A172 (cell line): ENCODE measurements at regions not wholly inside any gene's neighbourhood (a gene's known extent, or its start where the extent isn't known, plus 50 kb on each side); places are given as distances from the start of the nearest gene placed in this dataset.
A peak's percentile ranks its signal among the peaks of the same experiment; 100 is the strongest.
"Not testable (repeated sequence)": the region's sequence is repeated elsewhere in the genome, so short reads cannot be mapped to it uniquely, and the experiment has no call there.

Experiments used
- DNase-seq: peaks from one replicate; pipeline ENCODE4 v3.0.0-alpha.2; 2015; ENCODE audit warnings: low spot score

- no peak for DNase-seq
These were observed 392.2 kb downstream of the SEC23A start for GRCh38 chr14:38710881-38711280.

DNA sequence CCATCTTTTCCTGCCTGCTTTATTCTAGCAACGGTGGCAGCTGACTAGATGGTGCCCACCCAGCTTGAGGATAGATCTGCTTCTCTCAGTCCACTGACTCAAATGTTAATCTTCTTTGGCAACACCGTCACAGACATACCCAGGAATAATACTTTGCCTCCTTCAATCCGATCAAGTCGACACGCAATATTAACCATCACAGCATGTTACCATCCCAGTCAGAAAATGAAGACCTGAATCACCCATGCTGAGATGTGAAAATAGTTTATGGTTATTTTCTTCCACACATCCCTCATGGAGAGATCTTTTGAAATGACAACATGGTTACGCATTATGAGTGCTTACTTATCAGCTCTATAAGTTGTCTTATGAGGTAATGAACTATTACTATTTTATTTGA, 392.8 kb downstream of the SEC23A start:
- no peak for DNase-seq

GRCh38 chr14:38705220-38705619, 397.8 kb downstream of the SEC23A start:
- no peak for DNase-seq

DNA sequence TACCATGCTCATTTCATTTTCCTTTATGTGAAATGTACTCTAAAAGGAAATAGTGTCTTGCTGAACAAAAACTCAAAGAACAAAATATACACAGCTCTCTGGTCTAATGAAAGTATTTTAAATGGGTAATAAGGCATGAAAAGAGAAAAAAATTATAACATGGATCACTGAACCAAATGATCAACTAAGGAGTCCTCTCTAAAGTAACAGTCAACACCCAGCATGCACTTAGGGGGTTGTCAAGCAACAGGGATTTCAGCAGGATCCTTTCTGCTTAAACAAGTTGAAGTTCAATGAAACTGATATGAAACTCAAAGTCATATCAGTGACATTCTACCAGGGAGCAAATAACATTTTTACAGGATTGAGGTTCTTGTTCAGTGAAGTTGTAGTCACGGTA, 398.8 kb downstream of the SEC23A start:
- DNase-seq, result no peak

- DNase-seq, result no peak
These were observed 406.1 kb downstream of the SEC23A start for GRCh38 chr14:38696925-38697324.

- DNase-seq, result no peak
These were observed 409.6 kb downstream of the SEC23A start for GRCh38 chr14:38693423-38693822.

DNA sequence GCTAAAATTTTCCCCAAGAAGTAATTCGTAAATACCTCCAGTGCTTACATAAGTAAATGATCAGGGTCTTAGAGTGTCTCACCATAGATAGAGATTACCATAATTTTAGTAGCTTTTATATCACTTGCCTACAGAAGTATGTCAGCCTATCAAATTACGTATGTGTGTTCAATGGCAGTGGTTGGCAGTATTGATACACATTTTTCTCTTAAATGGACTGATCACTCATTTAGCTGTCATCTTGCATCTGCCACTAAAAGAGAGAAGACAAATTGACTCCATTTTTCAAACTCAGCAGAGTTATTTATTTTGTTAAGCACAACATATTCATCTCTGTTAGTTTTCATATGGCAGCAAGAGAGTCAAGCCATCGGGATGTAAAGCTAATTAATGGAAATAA, 413.1 kb upstream of the CLEC14A start:
- DNase-seq, result no peak

DNA sequence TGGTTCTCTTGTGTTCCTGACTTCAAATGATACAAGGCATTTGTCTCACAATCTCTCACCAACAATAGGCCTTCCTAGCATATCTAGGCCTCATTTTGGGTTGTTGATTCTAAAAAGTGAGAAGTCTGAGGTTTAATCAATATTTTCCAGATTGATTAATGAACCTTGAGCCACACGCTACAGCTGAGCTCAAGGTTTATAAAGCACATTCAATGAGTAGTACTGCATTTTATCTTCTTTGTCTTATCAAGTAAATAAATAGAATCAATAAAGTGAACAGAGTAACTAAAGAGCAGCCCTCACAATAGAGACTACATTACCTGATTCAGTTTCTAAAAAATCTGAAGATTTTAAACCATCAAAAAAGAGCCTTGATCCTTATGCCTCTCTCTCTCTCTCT, 407.5 kb upstream of the CLEC14A start:
- no peak for DNase-seq

DNA sequence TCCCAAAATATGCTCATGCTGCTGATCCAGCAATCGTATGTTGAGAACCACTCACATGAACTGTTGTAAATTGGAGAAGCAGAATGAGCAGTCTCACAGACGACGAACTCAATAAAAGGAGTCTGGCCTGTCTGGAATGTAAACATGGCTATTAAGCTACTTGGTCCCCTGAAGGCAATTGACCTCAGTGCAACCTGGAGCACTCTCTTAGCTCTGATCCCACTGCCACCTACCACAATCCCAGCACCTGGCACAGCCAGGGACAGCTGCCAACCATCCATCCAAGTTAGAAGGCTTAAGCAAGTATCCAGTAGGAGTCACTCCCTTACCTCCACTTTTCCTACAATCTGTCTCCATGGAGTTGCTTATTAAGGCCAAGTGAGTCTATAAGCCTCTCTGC, 406.9 kb upstream of the CLEC14A start:
- DNase-seq, result no peak

- DNase-seq, result no peak
These were observed 390.5 kb upstream of the CLEC14A start for GRCh38 chr14:38646391-38646790.

DNA sequence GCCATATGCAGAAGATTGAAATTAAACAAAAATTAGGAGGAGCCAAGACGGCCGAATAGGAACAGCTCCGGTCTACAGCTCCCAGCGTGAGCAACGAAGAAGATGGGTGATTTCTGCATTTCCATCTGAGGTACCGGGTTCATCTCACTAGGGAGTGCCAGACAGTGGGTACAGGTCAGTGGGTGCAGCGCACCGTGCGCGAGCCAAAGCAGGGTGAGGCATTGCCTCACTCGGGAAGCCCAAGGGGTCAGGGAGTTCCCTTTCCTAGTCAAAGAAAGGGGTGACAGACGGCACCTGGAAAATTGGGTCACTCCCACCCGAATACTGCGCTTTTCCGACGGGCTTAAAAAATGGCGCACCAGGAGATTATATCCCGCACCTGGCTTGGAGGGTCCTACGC, 379.0 kb upstream of the CLEC14A start:
- not testable (repeated sequence) for DNase-seq

GRCh38 chr14:38629412-38629811, 373.5 kb upstream of the CLEC14A start:
- DNase-seq, result no peak

- DNase-seq, result no peak
These were observed 371.3 kb upstream of the CLEC14A start for GRCh38 chr14:38627163-38627562.

DNA sequence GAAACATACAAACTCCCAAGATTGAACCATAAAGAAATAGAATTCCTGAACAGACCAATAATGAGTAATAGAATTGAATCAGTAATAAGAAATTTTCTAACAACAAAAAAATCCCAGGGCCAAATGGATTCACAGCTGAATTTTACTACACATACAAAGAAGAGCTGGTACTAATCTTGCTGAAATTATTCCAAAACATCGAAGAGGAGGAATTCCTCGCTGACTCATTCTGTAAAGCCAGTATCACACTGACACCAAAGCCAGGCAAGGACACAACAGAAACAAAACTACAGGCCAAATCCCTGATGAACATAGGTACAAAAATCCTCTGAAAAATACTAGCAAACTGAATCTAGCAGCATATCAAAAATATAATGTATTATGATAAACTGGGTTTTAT, 367.8 kb upstream of the CLEC14A start:
- peak; percentile 5 for DNase-seq

DNA sequence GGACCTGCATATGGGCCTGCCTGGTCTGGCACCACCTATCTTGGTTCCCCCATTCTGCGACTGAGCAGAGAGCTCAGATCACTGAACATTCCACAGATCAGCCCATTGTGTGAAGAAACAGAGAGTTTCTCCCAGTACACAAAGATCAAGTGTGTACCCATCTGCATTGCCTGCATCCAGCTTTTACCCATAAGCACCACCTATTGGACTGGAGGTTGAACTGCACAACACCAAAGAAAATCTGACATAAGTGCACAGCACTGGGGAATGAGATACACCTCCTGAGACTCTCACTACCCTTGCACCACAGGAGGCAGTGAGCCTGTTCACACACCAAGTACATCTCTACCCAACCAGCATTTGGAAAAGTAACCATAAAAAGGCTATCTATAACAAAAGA, 362.6 kb upstream of the CLEC14A start:
- no peak for DNase-seq

GRCh38 chr14:38616959-38617358, 361.1 kb upstream of the CLEC14A start:
- DNase-seq, result no peak

DNA sequence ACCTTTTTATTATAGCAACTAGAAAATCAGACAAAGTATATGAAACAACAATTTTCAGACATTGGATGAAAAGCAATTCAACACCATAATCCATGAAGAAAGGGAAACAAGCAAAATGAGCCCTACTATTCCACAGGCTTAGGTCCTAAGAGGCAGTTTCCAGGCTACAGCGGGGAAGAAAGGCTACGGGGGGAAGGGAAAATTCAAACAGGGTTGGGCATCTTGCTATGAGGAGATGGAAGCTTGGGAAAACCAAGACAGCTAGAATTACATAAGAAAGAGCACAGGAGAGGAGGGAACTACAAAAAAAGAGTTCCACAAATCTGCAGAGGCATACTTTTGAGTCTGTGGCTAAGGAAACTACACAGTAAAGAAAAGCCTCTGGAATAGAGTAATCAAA, 356.0 kb upstream of the CLEC14A start:
- no peak for DNase-seq

GRCh38 chr14:38608244-38608643, 352.4 kb upstream of the CLEC14A start:
- DNase-seq, result no peak

GRCh38 chr14:38605193-38606114, 349.6 kb upstream of the CLEC14A start:
- DNase-seq, result no peak

DNA sequence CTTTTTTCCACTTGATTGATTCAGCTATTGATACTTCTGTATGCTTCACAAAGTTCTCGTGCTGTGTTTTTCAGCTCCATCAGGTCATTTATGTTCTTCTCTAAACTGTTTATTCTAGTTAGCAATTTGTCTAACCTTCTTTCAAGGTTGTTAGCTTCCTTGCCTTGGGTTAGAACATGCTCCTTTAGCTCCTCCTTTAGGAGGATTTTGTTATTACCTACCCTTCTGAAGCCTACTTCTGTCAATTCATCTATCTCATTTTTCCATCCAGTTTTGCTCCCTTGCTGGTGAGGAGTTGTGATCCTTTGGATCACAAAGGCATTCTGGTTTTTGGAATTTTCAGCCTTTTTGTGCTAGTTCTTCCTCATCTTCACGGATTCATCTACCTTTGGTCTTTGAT, 344.7 kb upstream of the CLEC14A start:
- DNase-seq, result not testable (repeated sequence)

- DNase-seq, result no peak
These were observed 337.6 kb upstream of the CLEC14A start for GRCh38 chr14:38593476-38593875.

- DNase-seq, result no peak
These were observed 337.0 kb upstream of the CLEC14A start for GRCh38 chr14:38592764-38593442.

- no peak for DNase-seq
These were observed 334.0 kb upstream of the CLEC14A start for GRCh38 chr14:38589747-38590350.
